Adrenal gland (tissue), 5 donors: ENCODE measurements at regions not wholly inside any gene's neighbourhood (a gene's known extent, or its start where the extent isn't known, plus 50 kb on each side); places are given as distances from the start of the nearest gene placed in this dataset.

Experiments
- CTCF ChIP-seq, 6 experiments: fragments of 450-650 bp in 4 of 6; fragments of 200-600 bp in 2 of 6; sonication (generic) in 1 of 6; IDR thresholded peaks; 1 replicate in 5 of 6; 2 replicates in 1 of 6; pipeline versions ENCODE4 v1.5.1 to v1.8.0; 2016 to 2021; ENCODE audit warnings: antibody characterized with exemption in 6 of 6, mild to moderate bottlenecking in 2 of 6, moderate library complexity in 1 of 6
- POLR2A ChIP-seq, 2 donors: fragments of 450-650 bp; IDR thresholded peaks; one replicate each; pipeline ENCODE4 v1.6.1; 2017; ENCODE audit warnings: antibody characterized with exemption in 2 of 2, mild to moderate bottlenecking in 2 of 2, moderate library complexity in 1 of 2
- donor health status: DM: no; HTN: no; CAD: no.

- TF ChIP-seq CTCF (IDR thresholded peaks at IDR 0.05) (no peak), POLR2A (IDR thresholded peaks at IDR 0.05) (no peak)
Observed at GRCh38 chr11:109784536-109784935, 308.7 kb upstream of the ZC3H12C start.
